ENCODE measurements at regions not wholly inside any gene's neighbourhood (a gene's known extent, or its start where the extent isn't known, plus 50 kb on each side); places are given as distances from the start of the nearest gene placed in this dataset.

DNA sequence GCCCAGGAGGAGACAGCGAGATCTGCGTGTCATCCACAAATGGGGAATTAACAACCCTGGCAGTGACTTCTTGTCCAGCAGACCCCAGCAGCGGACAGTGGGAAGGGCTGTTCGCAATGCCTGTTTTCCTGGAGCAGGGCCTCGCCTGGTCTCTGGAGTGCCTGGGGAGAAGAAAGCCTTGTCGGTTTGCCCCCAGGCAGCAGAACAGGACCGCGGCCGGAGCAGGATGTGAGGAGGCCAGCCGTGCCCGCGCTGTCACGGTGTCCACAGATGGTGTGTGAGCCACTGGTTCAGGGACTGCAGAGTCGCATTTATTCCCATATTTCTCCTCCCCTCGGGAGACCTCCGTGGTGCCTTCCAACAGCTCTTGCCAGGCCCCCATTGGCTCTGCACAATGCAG lies 68.5 kb upstream of the GSE1 start:
- no peak for TF ChIP-seq CTCF (IDR thresholded peaks at IDR 0.05; ENCODE audit: insufficient read depth, low read depth, low read length)
- TF ChIP-seq EZH2 (IDR thresholded peaks at IDR 0.05; ENCODE audit: insufficient read depth, low read length): no peak
